Osteoblast (primary cell): ENCODE measurements at regions not wholly inside any gene's neighbourhood (a gene's known extent, or its start where the extent isn't known, plus 50 kb on each side); places are given as distances from the start of the nearest gene placed in this dataset.

Experiments used
- DNase-seq: peaks from one replicate; pipeline ENCODE4 v3.0.0; 2011; ENCODE audit warnings: low spot score, mixed read lengths; ENCODE audit not compliant: insufficient read length; ENCODE audit errors: missing footprints
- H2AFZ ChIP-seq: 2 replicates; pipeline ENCODE4 v1.6.0; 2011; ENCODE audit warnings: mild to moderate bottlenecking, low read length
- H3K27ac ChIP-seq: 2 replicates; pipeline ENCODE4 v1.5.1; 2011; ENCODE audit warnings: mild to moderate bottlenecking, low read depth, low read length, moderate library complexity
- H3K27me3 ChIP-seq: 2 replicates; pipeline ENCODE4 v1.6.0; 2012; ENCODE audit warnings: mild to moderate bottlenecking, control low read depth, inconsistent platforms, low read length, moderate library complexity; ENCODE audit not compliant: insufficient read depth
- H3K36me3 ChIP-seq: 2 replicates; pipeline ENCODE4 v1.5.1; 2011; ENCODE audit warnings: mild to moderate bottlenecking, low read length, control low read depth, moderate library complexity; ENCODE audit not compliant: insufficient read depth
- H3K4me1 ChIP-seq: 2 replicates; pipeline ENCODE4 v1.5.1; 2011; ENCODE audit warnings: mild to moderate bottlenecking, low read length, control low read depth, moderate library complexity; ENCODE audit not compliant: insufficient read depth
- H3K4me2 ChIP-seq: 2 replicates; pipeline ENCODE4 v1.6.0; 2011; ENCODE audit warnings: mild to moderate bottlenecking, low read length; ENCODE audit not compliant: insufficient read depth
- H3K4me3 ChIP-seq: fragments of 200-600 bp; sonication (generic); 3 replicates; pipeline ENCODE4 v1.5.1; 2012; ENCODE audit warnings: mild to moderate bottlenecking, low read length, inconsistent platforms; ENCODE audit not compliant: insufficient read depth
- H3K79me2 ChIP-seq: 2 replicates; pipeline ENCODE4 v1.6.0; 2012; ENCODE audit warnings: mild to moderate bottlenecking, low read length, control low read depth, inconsistent platforms; ENCODE audit not compliant: insufficient read depth
- H3K9me3 ChIP-seq: 2 replicates; pipeline ENCODE4 v1.5.1; 2011; ENCODE audit warnings: low read depth, low read length, control low read depth
- H4K20me1 ChIP-seq: 2 replicates; pipeline ENCODE4 v1.6.0; 2012; ENCODE audit warnings: mild to moderate bottlenecking, low read length, control low read depth; ENCODE audit not compliant: insufficient read depth
- TF ChIP-seq, protein P1 (sequence below): IDR thresholded peaks from 2 replicates; pipeline ENCODE4 v1.5.1; 2011; ENCODE audit warnings: mild to moderate bottlenecking, low read depth, low read length, moderate library complexity; ENCODE audit errors: extremely low read depth

GRCh38 chr5:2669913-2670312 lies 81.6 kb downstream of the IRX2 start:
- H3K9me3 ChIP-seq = peaks cover 6% of the 10 kb centered on the region
- H3K4me3 ChIP-seq = no peak overlapping the region
- TF ChIP-seq, protein P1, sequence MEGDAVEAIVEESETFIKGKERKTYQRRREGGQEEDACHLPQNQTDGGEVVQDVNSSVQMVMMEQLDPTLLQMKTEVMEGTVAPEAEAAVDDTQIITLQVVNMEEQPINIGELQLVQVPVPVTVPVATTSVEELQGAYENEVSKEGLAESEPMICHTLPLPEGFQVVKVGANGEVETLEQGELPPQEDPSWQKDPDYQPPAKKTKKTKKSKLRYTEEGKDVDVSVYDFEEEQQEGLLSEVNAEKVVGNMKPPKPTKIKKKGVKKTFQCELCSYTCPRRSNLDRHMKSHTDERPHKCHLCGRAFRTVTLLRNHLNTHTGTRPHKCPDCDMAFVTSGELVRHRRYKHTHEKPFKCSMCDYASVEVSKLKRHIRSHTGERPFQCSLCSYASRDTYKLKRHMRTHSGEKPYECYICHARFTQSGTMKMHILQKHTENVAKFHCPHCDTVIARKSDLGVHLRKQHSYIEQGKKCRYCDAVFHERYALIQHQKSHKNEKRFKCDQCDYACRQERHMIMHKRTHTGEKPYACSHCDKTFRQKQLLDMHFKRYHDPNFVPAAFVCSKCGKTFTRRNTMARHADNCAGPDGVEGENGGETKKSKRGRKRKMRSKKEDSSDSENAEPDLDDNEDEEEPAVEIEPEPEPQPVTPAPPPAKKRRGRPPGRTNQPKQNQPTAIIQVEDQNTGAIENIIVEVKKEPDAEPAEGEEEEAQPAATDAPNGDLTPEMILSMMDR = no peak
- H3K4me2 ChIP-seq = no peak overlapping the region
- no peak overlapping the region for H3K27ac ChIP-seq
- no peak overlapping the region for H2AFZ ChIP-seq
- H4K20me1 ChIP-seq = no peaks in the 10 kb centered on the region
- H3K36me3 ChIP-seq = no peaks in the 10 kb centered on the region
- no peak for DNase-seq
- H3K4me1 ChIP-seq = no peaks in the 10 kb centered on the region
- no peaks in the 10 kb centered on the region for H3K27me3 ChIP-seq
- H3K79me2 ChIP-seq = no peaks in the 10 kb centered on the region

GRCh38 chr5:2669259-2669658 lies 82.2 kb downstream of the IRX2 start:
- H3K27ac ChIP-seq = no peak overlapping the region
- no peaks in the 10 kb centered on the region for H4K20me1 ChIP-seq
- H2AFZ ChIP-seq = no peak overlapping the region
- no peaks in the 10 kb centered on the region for H3K36me3 ChIP-seq
- H3K4me3 ChIP-seq = no peak overlapping the region
- H3K27me3 ChIP-seq = no peaks in the 10 kb centered on the region
- no peaks in the 10 kb centered on the region for H3K79me2 ChIP-seq
- TF ChIP-seq, protein P1 = no peak
- no peak for DNase-seq
- peaks cover 6% of the 10 kb centered on the region for H3K9me3 ChIP-seq
- H3K4me2 ChIP-seq = no peak overlapping the region
- H3K4me1 ChIP-seq = no peaks in the 10 kb centered on the region

DNA sequence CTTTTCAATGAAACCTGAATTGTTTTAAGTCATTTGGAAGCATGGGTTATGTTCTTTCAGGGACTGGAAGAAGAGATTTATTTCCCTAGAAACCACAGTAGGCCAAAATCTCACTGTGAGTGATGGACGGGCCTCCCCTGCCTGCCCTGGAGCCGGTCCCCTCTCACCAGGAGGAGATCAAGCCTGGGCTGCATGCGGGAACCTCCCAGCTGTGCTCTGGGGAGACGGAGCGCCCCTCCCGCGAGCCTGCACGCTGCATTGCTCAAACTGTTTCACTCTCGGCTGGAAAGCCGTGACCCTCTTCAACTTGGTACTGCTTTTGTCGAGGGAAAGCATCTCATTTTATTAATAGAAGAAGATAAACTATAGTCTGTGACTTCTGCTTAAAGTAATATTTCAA lies 85.4 kb downstream of the IRX2 start:
- Histone ChIP-seq H3K4me1 (no peaks in the 10 kb centered on the region), H3K9me3 (peaks cover 4% of the 10 kb centered on the region)

GRCh38 chr5:2663489-2663888 lies 88.0 kb downstream of the IRX2 start:
- Histone ChIP-seq H3K4me1 (no peaks in the 10 kb centered on the region), H2AFZ (no peak overlapping the region), H4K20me1 (no peaks in the 10 kb centered on the region), H3K4me3 (no peak overlapping the region), H3K27me3 (no peaks in the 10 kb centered on the region), H3K79me2 (no peaks in the 10 kb centered on the region), H3K27ac (no peak overlapping the region), H3K4me2 (no peak overlapping the region), H3K36me3 (no peaks in the 10 kb centered on the region), H3K9me3 (no peaks in the 10 kb centered on the region)
- no peak for DNase-seq
- TF ChIP-seq, protein P1 = no peak

More for the DNA sequence above, 85.4 kb downstream of the IRX2 start:
- no peak for DNase-seq
- no peaks in the 10 kb centered on the region for H3K27me3 ChIP-seq
- H3K27ac ChIP-seq = no peak overlapping the region
- no peak overlapping the region for H2AFZ ChIP-seq
- H3K4me2 ChIP-seq = no peak overlapping the region
- no peaks in the 10 kb centered on the region for H3K79me2 ChIP-seq
- TF ChIP-seq, protein P1 = no peak
- H3K36me3 ChIP-seq = no peaks in the 10 kb centered on the region
- no peaks in the 10 kb centered on the region for H4K20me1 ChIP-seq
- no peak overlapping the region for H3K4me3 ChIP-seq
